Neural progenitor cell (in vitro differentiated cells): ENCODE measurements at regions not wholly inside any gene's neighbourhood (a gene's known extent, or its start where the extent isn't known, plus 50 kb on each side); places are given as distances from the start of the nearest gene placed in this dataset.

Experiments used
- DNase-seq: peaks from one replicate; pipeline ENCODE4 v3.0.0-alpha.2; 2016; ENCODE audit warnings: low spot score
- H2AFZ ChIP-seq: fragments of 200-600 bp; sonication (generic); replicated peaks from 2 replicates; pipeline ENCODE4 v1.6.1; 2016; ENCODE audit warnings: antibody characterized with exemption
- H3F3A ChIP-seq: fragments of 200-600 bp; sonication (generic); 2 replicates; pipeline ENCODE4 v1.6.1; 2016; ENCODE audit warnings: antibody characterized with exemption, low read depth
- H3K27ac ChIP-seq: fragments of 200-600 bp; sonication (generic); 2 replicates; pipeline ENCODE4 v1.5.1; 2016; ENCODE audit warnings: mild to moderate bottlenecking
- H3K27me3 ChIP-seq: fragments of 200-600 bp; sonication (generic); 2 replicates; pipeline ENCODE4 v1.6.1; 2016; ENCODE audit warnings: mild to moderate bottlenecking, moderate library complexity
- H3K36me3 ChIP-seq: fragments of 200-600 bp; sonication (generic); 2 replicates; pipeline ENCODE4 v1.5.1; 2016
- H3K4me1 ChIP-seq: fragments of 200-600 bp; sonication (generic); 2 replicates; pipeline ENCODE4 v1.6.1; 2016; ENCODE audit warnings: mixed run types
- H3K4me2 ChIP-seq: fragments of 200-600 bp; sonication (generic); 2 replicates; pipeline ENCODE4 v1.6.1; 2016
- H3K4me3 ChIP-seq: fragments of 200-600 bp; sonication (generic); 2 replicates; pipeline ENCODE4 v1.5.1; 2016
- H3K79me2 ChIP-seq: fragments of 200-600 bp; sonication (generic); 2 replicates; pipeline ENCODE4 v1.6.1; 2016; ENCODE audit warnings: low read depth
- H3K9ac ChIP-seq: fragments of 200-600 bp; sonication (generic); 2 replicates; pipeline ENCODE4 v1.6.1; 2016
- H3K9me3 ChIP-seq: fragments of 200-600 bp; sonication (generic); 2 replicates; pipeline ENCODE4 v1.5.1; 2016; ENCODE audit warnings: low read depth
- H4K20me1 ChIP-seq: fragments of 200-600 bp; sonication (generic); 2 replicates; pipeline ENCODE4 v1.6.1; 2016; ENCODE audit warnings: low read depth
- H3K27ac Mint-ChIP-seq: 3 replicates; pipeline ENCODE4 v1.8.0; 2021; ENCODE audit warnings: mixed read lengths
- H3K27me3 Mint-ChIP-seq: 2 replicates; pipeline ENCODE4 v1.8.0; 2022; ENCODE audit warnings: low read depth, mild to moderate bottlenecking, inconsistent platforms, moderate library complexity, mixed read lengths; ENCODE audit not compliant: insufficient read depth
- H3K36me3 Mint-ChIP-seq: 3 replicates; pipeline ENCODE4 v1.8.0; 2021; ENCODE audit warnings: mixed read lengths
- H3K4me1 Mint-ChIP-seq: 3 replicates; pipeline ENCODE4 v1.8.0; 2021; ENCODE audit warnings: mixed read lengths
- H3K4me3 Mint-ChIP-seq: 3 replicates; pipeline ENCODE4 v1.8.0; 2021; ENCODE audit warnings: mild to moderate bottlenecking, moderate library complexity, mixed read lengths
- H3K9me3 Mint-ChIP-seq: 3 replicates; pipeline ENCODE4 v1.8.0; 2020; ENCODE audit warnings: mixed read lengths
- EZH2 ChIP-seq: fragments of 200-600 bp; sonication (generic); IDR thresholded peaks from 2 replicates; pipeline ENCODE4 v1.6.1; 2017; ENCODE audit warnings: antibody characterized with exemption, mild to moderate bottlenecking, moderate library complexity
- EZH2phosphoT487 ChIP-seq: fragments of 200-600 bp; sonication (generic); IDR thresholded peaks from 2 replicates; pipeline ENCODE4 v1.6.1; 2017; ENCODE audit warnings: antibody characterized with exemption
- TF ChIP-seq, protein P1 (sequence below): fragments of 200-600 bp; sonication (generic); IDR thresholded peaks from 2 replicates; pipeline ENCODE4 v1.5.1; 2017; ENCODE audit warnings: antibody characterized with exemption, mild to moderate bottlenecking

DNA sequence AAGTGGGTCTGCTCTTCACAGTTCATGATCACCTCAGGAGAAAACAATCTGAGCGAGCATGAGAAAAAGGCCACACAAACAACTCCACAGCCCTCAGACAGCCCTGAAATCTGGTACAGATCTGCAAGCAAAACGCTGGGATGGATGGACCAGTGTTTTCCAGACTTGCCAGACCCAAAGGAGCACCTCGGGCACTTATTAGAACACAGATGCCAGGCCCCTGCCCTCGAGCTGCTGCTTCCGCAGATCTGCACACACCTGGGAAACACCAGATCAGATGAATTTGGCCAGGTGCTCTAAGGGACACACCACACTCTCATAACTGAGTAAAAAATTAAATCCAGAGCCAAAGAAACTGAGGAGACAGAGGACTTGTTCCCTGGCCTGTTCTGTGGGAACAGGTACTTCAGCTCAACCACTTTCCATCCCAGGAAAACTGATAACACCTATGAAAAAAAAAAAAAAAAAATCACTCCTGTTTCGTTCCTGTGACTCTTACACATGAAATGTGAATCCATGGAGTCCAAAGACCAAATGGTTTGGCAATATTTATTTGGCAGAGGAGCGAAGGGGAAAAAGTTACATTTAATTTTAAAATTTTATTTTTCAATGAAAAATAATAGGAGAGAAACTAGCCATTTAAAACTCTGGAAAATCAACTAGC is 202.9 kb upstream of the ESRRG start:
- H3K9me3 Mint-ChIP-seq, result no peaks in the 10 kb centered on the region
- H3K4me3 Mint-ChIP-seq, result peak overlapping the region; percentile 5
- H3F3A ChIP-seq, result peaks cover 19% of the 10 kb centered on the region
- H3K9me3 ChIP-seq, result no peaks in the 10 kb centered on the region
- H3K4me1 ChIP-seq, result peaks cover 44% of the 10 kb centered on the region
- no peak overlapping the region for H3K27ac ChIP-seq
- H4K20me1 ChIP-seq, result no peaks in the 10 kb centered on the region
- DNase-seq, result no peak
- H3K36me3 Mint-ChIP-seq, result no peaks in the 10 kb centered on the region
- no peak overlapping the region for H3K9ac ChIP-seq
- H3K4me2 ChIP-seq, result peak overlapping the region; percentile 73
- peaks cover 2% of the 10 kb centered on the region for H3K27me3 Mint-ChIP-seq
- no peak overlapping the region for H3K4me3 ChIP-seq
- no peaks in the 10 kb centered on the region for H3K79me2 ChIP-seq
- no peaks in the 10 kb centered on the region for H3K27me3 ChIP-seq
- peaks cover 37% of the 10 kb centered on the region for H3K4me1 Mint-ChIP-seq
- H3K36me3 ChIP-seq, result no peaks in the 10 kb centered on the region
- TF ChIP-seq, protein P1, sequence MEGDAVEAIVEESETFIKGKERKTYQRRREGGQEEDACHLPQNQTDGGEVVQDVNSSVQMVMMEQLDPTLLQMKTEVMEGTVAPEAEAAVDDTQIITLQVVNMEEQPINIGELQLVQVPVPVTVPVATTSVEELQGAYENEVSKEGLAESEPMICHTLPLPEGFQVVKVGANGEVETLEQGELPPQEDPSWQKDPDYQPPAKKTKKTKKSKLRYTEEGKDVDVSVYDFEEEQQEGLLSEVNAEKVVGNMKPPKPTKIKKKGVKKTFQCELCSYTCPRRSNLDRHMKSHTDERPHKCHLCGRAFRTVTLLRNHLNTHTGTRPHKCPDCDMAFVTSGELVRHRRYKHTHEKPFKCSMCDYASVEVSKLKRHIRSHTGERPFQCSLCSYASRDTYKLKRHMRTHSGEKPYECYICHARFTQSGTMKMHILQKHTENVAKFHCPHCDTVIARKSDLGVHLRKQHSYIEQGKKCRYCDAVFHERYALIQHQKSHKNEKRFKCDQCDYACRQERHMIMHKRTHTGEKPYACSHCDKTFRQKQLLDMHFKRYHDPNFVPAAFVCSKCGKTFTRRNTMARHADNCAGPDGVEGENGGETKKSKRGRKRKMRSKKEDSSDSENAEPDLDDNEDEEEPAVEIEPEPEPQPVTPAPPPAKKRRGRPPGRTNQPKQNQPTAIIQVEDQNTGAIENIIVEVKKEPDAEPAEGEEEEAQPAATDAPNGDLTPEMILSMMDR, result no peak
- TF ChIP-seq EZH2 (no peak), EZH2phosphoT487 (no peak)
- peak overlapping the region; percentile 80 for H3K27ac Mint-ChIP-seq
- H2AFZ ChIP-seq, result no peak overlapping the region

DNA sequence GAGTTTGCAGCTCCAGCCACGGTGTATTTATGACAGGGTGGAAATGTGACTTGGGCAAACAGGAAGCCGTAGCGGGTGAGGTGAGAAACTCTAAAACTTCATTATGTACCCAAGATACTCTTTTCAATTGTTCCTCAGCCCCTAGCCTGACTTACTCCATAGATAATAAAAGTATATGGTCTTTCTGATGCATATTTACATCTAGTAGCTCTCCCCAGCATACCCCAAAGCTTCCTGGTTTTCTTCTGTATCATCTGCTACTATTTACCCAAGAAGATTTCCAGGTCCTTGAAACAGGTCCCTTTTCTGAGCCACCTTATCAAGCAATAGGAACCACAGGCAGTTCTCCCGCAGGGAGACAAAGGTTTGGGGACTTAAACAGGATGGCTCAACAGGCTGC is 201.5 kb upstream of the ESRRG start:
- H3F3A ChIP-seq, result peaks cover 19% of the 10 kb centered on the region
- H3K4me1 ChIP-seq, result peaks cover 44% of the 10 kb centered on the region
- H2AFZ ChIP-seq, result no peak overlapping the region
- H3K27me3 ChIP-seq, result no peaks in the 10 kb centered on the region
- no peak for DNase-seq
- no peaks in the 10 kb centered on the region for H3K36me3 Mint-ChIP-seq
- H3K4me3 ChIP-seq, result no peak overlapping the region
- H3K27me3 Mint-ChIP-seq, result peaks cover 2% of the 10 kb centered on the region
- H3K27ac ChIP-seq, result no peak overlapping the region
- TF ChIP-seq, protein P1, result no peak
- TF ChIP-seq EZH2phosphoT487 (no peak), EZH2 (no peak)
- peak overlapping the region; percentile 28 for H3K27ac Mint-ChIP-seq
- no peaks in the 10 kb centered on the region for H3K9me3 Mint-ChIP-seq
- H4K20me1 ChIP-seq, result no peaks in the 10 kb centered on the region
- H3K9me3 ChIP-seq, result no peaks in the 10 kb centered on the region
- H3K4me1 Mint-ChIP-seq, result peaks cover 39% of the 10 kb centered on the region
- no peak overlapping the region for H3K4me3 Mint-ChIP-seq
- H3K36me3 ChIP-seq, result no peaks in the 10 kb centered on the region
- H3K79me2 ChIP-seq, result no peaks in the 10 kb centered on the region
- H3K4me2 ChIP-seq, result no peak overlapping the region
- H3K9ac ChIP-seq, result no peak overlapping the region

DNA sequence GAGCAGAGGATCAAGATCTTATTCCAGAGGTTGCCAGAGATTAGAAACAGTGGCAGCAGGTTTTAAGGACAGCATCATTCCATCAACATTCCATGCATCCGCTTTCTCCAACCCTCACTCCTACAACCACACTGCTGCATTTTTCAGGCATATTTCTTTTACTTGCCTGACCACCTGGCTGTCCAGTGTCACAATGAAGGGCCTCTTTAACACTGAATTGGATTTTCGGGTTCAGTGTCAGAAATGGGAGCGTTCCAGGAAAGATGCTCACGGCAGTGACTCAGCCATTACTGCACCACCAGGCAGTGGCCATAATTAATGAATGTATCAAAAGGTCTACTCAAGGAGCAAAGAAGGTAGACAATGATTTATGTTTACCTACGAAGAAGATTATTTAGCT is 200.4 kb upstream of the ESRRG start:
- no peaks in the 10 kb centered on the region for H4K20me1 ChIP-seq
- Mint-ChIP-seq H3K27me3 (peaks cover 2% of the 10 kb centered on the region), H3K27ac (no peak overlapping the region), H3K9me3 (no peaks in the 10 kb centered on the region), H3K36me3 (no peaks in the 10 kb centered on the region), H3K4me1 (peaks cover 39% of the 10 kb centered on the region), H3K4me3 (no peak overlapping the region)
- H3K4me2 ChIP-seq, result no peak overlapping the region
- H2AFZ ChIP-seq, result no peak overlapping the region
- H3K4me1 ChIP-seq, result peaks cover 39% of the 10 kb centered on the region
- TF ChIP-seq EZH2phosphoT487 (no peak), EZH2 (no peak)
- TF ChIP-seq, protein P1, result no peak
- no peak overlapping the region for H3K27ac ChIP-seq
- H3K9ac ChIP-seq, result no peak overlapping the region
- no peaks in the 10 kb centered on the region for H3K79me2 ChIP-seq
- H3K9me3 ChIP-seq, result no peaks in the 10 kb centered on the region
- H3F3A ChIP-seq, result peaks cover 19% of the 10 kb centered on the region
- no peaks in the 10 kb centered on the region for H3K27me3 ChIP-seq
- DNase-seq, result peak; percentile 4
- H3K36me3 ChIP-seq, result no peaks in the 10 kb centered on the region
- no peak overlapping the region for H3K4me3 ChIP-seq
